RWPE2 (cell line): ENCODE measurements at regions not wholly inside any gene's neighbourhood (a gene's known extent, or its start where the extent isn't known, plus 50 kb on each side); places are given as distances from the start of the nearest gene placed in this dataset.

Experiments used
- ATAC-seq: fragments of 200-7000 bp; cut with Tn5 transposase; 3 replicates; pipeline ENCODE4 v1.9.1; 2021; ENCODE audit warnings: low read depth
- DNase-seq: peaks from one replicate; pipeline ENCODE4 v3.0.0-alpha.2; 2020; ENCODE audit warnings: low spot score
- H3K27ac ChIP-seq: fragments of 450-650 bp; 2 replicates; pipeline ENCODE4 v1.5.1; 2017; ENCODE audit warnings: mild to moderate bottlenecking; ENCODE audit not compliant: poor library complexity, severe bottlenecking
- H3K27me3 ChIP-seq: fragments of 250-450 bp; sonication (Bioruptor Pico); 2 replicates; pipeline ENCODE4 v1.5.1; 2021; ENCODE audit warnings: mild to moderate bottlenecking, moderate library complexity; ENCODE audit not compliant: insufficient read depth, poor library complexity, severe bottlenecking
- H3K36me3 ChIP-seq: fragments of 250-450 bp; sonication (Bioruptor Pico); 2 replicates; pipeline ENCODE4 v1.5.1; 2020; ENCODE audit warnings: low read depth, mild to moderate bottlenecking, moderate library complexity
- H3K4me1 ChIP-seq: fragments of 250-450 bp; sonication (Bioruptor Pico); 2 replicates; pipeline ENCODE4 v1.5.1; 2021; ENCODE audit warnings: mild to moderate bottlenecking, moderate library complexity; ENCODE audit not compliant: insufficient read depth, poor library complexity, severe bottlenecking
- H3K4me3 ChIP-seq: fragments of 250-450 bp; sonication (Bioruptor Pico); 2 replicates; pipeline ENCODE4 v1.5.1; 2021; ENCODE audit warnings: mild to moderate bottlenecking, moderate library complexity; ENCODE audit not compliant: severe bottlenecking
- H3K9me3 ChIP-seq: fragments of 250-450 bp; sonication (Bioruptor Pico); 2 replicates; pipeline ENCODE4 v1.5.1; 2021; ENCODE audit warnings: mild to moderate bottlenecking, moderate library complexity; ENCODE audit not compliant: severe bottlenecking
- CTCF ChIP-seq: fragments of 450-650 bp; IDR thresholded peaks from one replicate; pipeline ENCODE4 v1.5.1; 2017; ENCODE audit warnings: mild to moderate bottlenecking, moderate library complexity; ENCODE audit not compliant: poor library complexity, severe bottlenecking

- no peak for ATAC-seq
- no peak for TF ChIP-seq CTCF
- no peak overlapping the region for H3K27ac ChIP-seq
- H3K36me3 ChIP-seq, result no peaks in the 10 kb centered on the region
- H3K4me1 ChIP-seq, result no peaks in the 10 kb centered on the region
- H3K27me3 ChIP-seq, result peaks cover 58% of the 10 kb centered on the region
- no peak overlapping the region for H3K4me3 ChIP-seq
- no peak for DNase-seq
- H3K9me3 ChIP-seq, result no peaks in the 10 kb centered on the region
Observed at GRCh38 chr13:111532111-111532510, 211.7 kb downstream of the TEX29 start.

GRCh38 chr13:111533900-111534683 lies 213.7 kb downstream of the TEX29 start:
- Histone ChIP-seq H3K27me3 (peaks cover 73% of the 10 kb centered on the region), H3K4me1 (no peaks in the 10 kb centered on the region), H3K27ac (no peak overlapping the region), H3K36me3 (no peaks in the 10 kb centered on the region), H3K4me3 (no peak overlapping the region), H3K9me3 (no peaks in the 10 kb centered on the region)
- ATAC-seq, result no peak
- no peak for DNase-seq
- no peak for TF ChIP-seq CTCF

- no peak for TF ChIP-seq CTCF
- Histone ChIP-seq H3K4me1 (no peaks in the 10 kb centered on the region), H3K27ac (no peak overlapping the region), H3K4me3 (no peak overlapping the region), H3K27me3 (peaks cover 76% of the 10 kb centered on the region), H3K36me3 (no peaks in the 10 kb centered on the region), H3K9me3 (no peaks in the 10 kb centered on the region)
- ATAC-seq (no peak), DNase-seq (no peak)
Observed at GRCh38 chr13:111534751-111535522, 214.5 kb downstream of the TEX29 start.

GRCh38 chr13:111535523-111535811 lies 215.0 kb downstream of the TEX29 start:
- TF ChIP-seq CTCF, result no peak
- no peak for DNase-seq

GRCh38 chr13:111536075-111536642 lies 215.7 kb downstream of the TEX29 start:
- Histone ChIP-seq H3K27me3 (peaks cover 71% of the 10 kb centered on the region), H3K4me3 (no peak overlapping the region), H3K36me3 (no peaks in the 10 kb centered on the region), H3K4me1 (no peaks in the 10 kb centered on the region), H3K27ac (no peak overlapping the region), H3K9me3 (no peaks in the 10 kb centered on the region)
- ATAC-seq (no peak), DNase-seq (no peak)
- no peak for TF ChIP-seq CTCF

More at GRCh38 chr13:111535523-111535811, 215.0 kb downstream of the TEX29 start:
- no peak for ATAC-seq
- H3K27me3 ChIP-seq, result peaks cover 76% of the 10 kb centered on the region
- no peak overlapping the region for H3K4me3 ChIP-seq
- H3K4me1 ChIP-seq, result no peaks in the 10 kb centered on the region
- no peaks in the 10 kb centered on the region for H3K36me3 ChIP-seq
- no peak overlapping the region for H3K27ac ChIP-seq
- no peaks in the 10 kb centered on the region for H3K9me3 ChIP-seq
